Gastrocnemius medialis (tissue), 4 donors: ENCODE measurements at regions not wholly inside any gene's neighbourhood (a gene's known extent, or its start where the extent isn't known, plus 50 kb on each side); places are given as distances from the start of the nearest gene placed in this dataset.

ENCODE experiments used
- ATAC-seq, 2 donors: fragments of 150-250 bp; one replicate each; pipeline ENCODE4 v1.9.1; 2016
- DNase-seq, 2 donors: peaks; one replicate each; pipeline ENCODE4 v3.0.0-alpha.2; 2019
- H3K27ac ChIP-seq, 4 donors: fragments of 200-600 bp; sonication (generic); 1 replicate in 1 of 4; 2 replicates in 3 of 4; pipeline ENCODE4 v1.5.1; 2016 to 2018; ENCODE audit warnings: mild to moderate bottlenecking in 2 of 4, moderate library complexity in 1 of 4
- H3K27me3 ChIP-seq, 3 donors: fragments of 200-600 bp; sonication (generic) in 2 of 3; 1 replicate in 1 of 3; 2 replicates in 2 of 3; pipeline versions ENCODE4 v1.5.1 to v1.6.0; 2016 to 2019; ENCODE audit warnings: mild to moderate bottlenecking in 1 of 3, moderate library complexity in 1 of 3
- H3K36me3 ChIP-seq, 2 donors: fragments of 200-600 bp; sonication (generic) in 1 of 2; one replicate each; pipeline ENCODE4 v1.5.1; 2017 to 2018
- H3K4me1 ChIP-seq, 2 donors: fragments of 200-600 bp; sonication (generic) in 1 of 2; one replicate each; pipeline ENCODE4 v1.5.1; 2016 to 2017; ENCODE audit warnings: mild to moderate bottlenecking in 2 of 2
- H3K4me3 ChIP-seq, 4 donors: fragments of 200-600 bp; sonication (generic) in 3 of 4; 1 replicate in 1 of 4; 2 replicates in 3 of 4; pipeline ENCODE4 v1.5.1; 2016 to 2019; ENCODE audit warnings: mild to moderate bottlenecking in 2 of 4
- H3K9me3 ChIP-seq, 3 donors: fragments of 200-600 bp; sonication (generic) in 2 of 3; 1 replicate in 1 of 3; 2 replicates in 2 of 3; pipeline ENCODE4 v1.5.1; 2016 to 2019
- CTCF ChIP-seq, 5 experiments: fragments of 450-650 bp in 3 of 5; fragments of 200-600 bp in 2 of 5; sonication (generic) in 2 of 5; IDR thresholded peaks in 4 of 5; conservative IDR thresholded peaks in 1 of 5; 1 replicate in 4 of 5; 2 replicates in 1 of 5; pipeline ENCODE4 v1.5.1; 2016 to 2019; ENCODE audit warnings: antibody characterized with exemption in 5 of 5, mild to moderate bottlenecking in 3 of 5, moderate library complexity in 3 of 5
- POLR2A ChIP-seq, 2 donors: fragments of 450-650 bp; IDR thresholded peaks; one replicate each; pipeline ENCODE4 v1.6.1; 2017; ENCODE audit warnings: antibody characterized with exemption in 2 of 2, mild to moderate bottlenecking in 2 of 2, moderate library complexity in 2 of 2
- in situ Hi-C, 4 donors: fragments of 200-750 bp; cut with MboI; loops; one replicate each; pipeline versions ENCODE4 v1.15.0 to v1.8.0; 2017; ENCODE audit warnings: low sequenced_read_pairs in 4 of 4
- intact Hi-C: fragments of 100-400 bp; cut with DNase I; formaldehyde crosslinking; loops from one replicate; pipeline ENCODE4 v1.15.1; 2023; ENCODE audit warnings: low total_unique reads

GRCh38 chr3:73175698-73176097, 114.2 kb downstream of the EBLN2 start:
- Histone ChIP-seq H3K27me3 (no peaks in the 10 kb centered on the region), H3K27ac (no peak overlapping the region), H3K9me3 (no peaks in the 10 kb centered on the region), H3K4me3 (no peak overlapping the region), H3K4me1 (no peaks in the 10 kb centered on the region), H3K36me3 (no peaks in the 10 kb centered on the region)
- no peak for DNase-seq
- ATAC-seq: no peak
- TF ChIP-seq POLR2A (IDR thresholded peaks at IDR 0.05) (no peak), CTCF (IDR thresholded peaks at IDR 0.05 in 4 of 5, conservative IDR thresholded peaks at IDR 0.05 in 1 of 5) (no peak)
- intact Hi-C loops: no loop called here
- in situ Hi-C loops: no loop called here

- Histone ChIP-seq H3K4me3 (no peak overlapping the region), H3K27ac (no peak overlapping the region), H3K36me3 (no peaks in the 10 kb centered on the region), H3K4me1 (no peaks in the 10 kb centered on the region), H3K27me3 (no peaks in the 10 kb centered on the region), H3K9me3 (no peaks in the 10 kb centered on the region)
- intact Hi-C loops: no loop called here
- in situ Hi-C loops: no loop called here
- ATAC-seq (no peak), DNase-seq (no peak)
- no peak for TF ChIP-seq POLR2A (IDR thresholded peaks at IDR 0.05)
- no peak for TF ChIP-seq CTCF (IDR thresholded peaks at IDR 0.05 in 4 of 5, conservative IDR thresholded peaks at IDR 0.05 in 1 of 5)
Observed at GRCh38 chr3:73176941-73177340, 115.5 kb downstream of the EBLN2 start.

GRCh38 chr3:73177827-73178226, 116.4 kb downstream of the EBLN2 start:
- intact Hi-C loops: no loop called here
- no peak for DNase-seq
- Histone ChIP-seq H3K4me3 (no peak overlapping the region), H3K27ac (no peak overlapping the region), H3K27me3 (no peaks in the 10 kb centered on the region), H3K9me3 (no peaks in the 10 kb centered on the region), H3K36me3 (no peaks in the 10 kb centered on the region), H3K4me1 (no peaks in the 10 kb centered on the region)
- in situ Hi-C loops: no loop called here
- no peak for TF ChIP-seq POLR2A (IDR thresholded peaks at IDR 0.05)
- TF ChIP-seq CTCF (IDR thresholded peaks at IDR 0.05 in 4 of 5, conservative IDR thresholded peaks at IDR 0.05 in 1 of 5): no peak
- ATAC-seq: no peak

- H3K27me3 ChIP-seq: no peaks in the 10 kb centered on the region
- no peak overlapping the region for H3K4me3 ChIP-seq
- no peak overlapping the region for H3K27ac ChIP-seq
- H3K36me3 ChIP-seq: no peaks in the 10 kb centered on the region
- intact Hi-C loops (no loop called here), in situ Hi-C loops (no loop called here)
- H3K9me3 ChIP-seq: no peaks in the 10 kb centered on the region
- no peaks in the 10 kb centered on the region for H3K4me1 ChIP-seq
- TF ChIP-seq POLR2A (IDR thresholded peaks at IDR 0.05) (no peak), CTCF (IDR thresholded peaks at IDR 0.05 in 4 of 5, conservative IDR thresholded peaks at IDR 0.05 in 1 of 5) (no peak)
- ATAC-seq (no peak), DNase-seq (no peak)
Observed at GRCh38 chr3:73179601-73180000, 118.1 kb downstream of the EBLN2 start.

- no peak for DNase-seq
- no peak for TF ChIP-seq POLR2A (IDR thresholded peaks at IDR 0.05)
- no peak for ATAC-seq
- no peaks in the 10 kb centered on the region for H3K9me3 ChIP-seq
- in situ Hi-C loops: no loop called here
- no peak overlapping the region for H3K4me3 ChIP-seq
- H3K27me3 ChIP-seq: no peaks in the 10 kb centered on the region
- H3K27ac ChIP-seq: no peak overlapping the region
- H3K4me1 ChIP-seq: no peaks in the 10 kb centered on the region
- intact Hi-C loops: no loop called here
- H3K36me3 ChIP-seq: no peaks in the 10 kb centered on the region
Observed at GRCh38 chr3:73186741-73187140, 125.3 kb downstream of the EBLN2 start.
